GM21526 (cell line): ENCODE measurements at regions not wholly inside any gene's neighbourhood (a gene's known extent, or its start where the extent isn't known, plus 50 kb on each side); places are given as distances from the start of the nearest gene placed in this dataset.

ENCODE experiments used
- ATAC-seq: cut with Tn5 transposase; IDR thresholded peaks from one replicate; pipeline ENCODE4 v1.9.1; 2021; ENCODE audit warnings: moderate library complexity; ENCODE audit not compliant: unreplicated experiment, low FRiP score

DNA sequence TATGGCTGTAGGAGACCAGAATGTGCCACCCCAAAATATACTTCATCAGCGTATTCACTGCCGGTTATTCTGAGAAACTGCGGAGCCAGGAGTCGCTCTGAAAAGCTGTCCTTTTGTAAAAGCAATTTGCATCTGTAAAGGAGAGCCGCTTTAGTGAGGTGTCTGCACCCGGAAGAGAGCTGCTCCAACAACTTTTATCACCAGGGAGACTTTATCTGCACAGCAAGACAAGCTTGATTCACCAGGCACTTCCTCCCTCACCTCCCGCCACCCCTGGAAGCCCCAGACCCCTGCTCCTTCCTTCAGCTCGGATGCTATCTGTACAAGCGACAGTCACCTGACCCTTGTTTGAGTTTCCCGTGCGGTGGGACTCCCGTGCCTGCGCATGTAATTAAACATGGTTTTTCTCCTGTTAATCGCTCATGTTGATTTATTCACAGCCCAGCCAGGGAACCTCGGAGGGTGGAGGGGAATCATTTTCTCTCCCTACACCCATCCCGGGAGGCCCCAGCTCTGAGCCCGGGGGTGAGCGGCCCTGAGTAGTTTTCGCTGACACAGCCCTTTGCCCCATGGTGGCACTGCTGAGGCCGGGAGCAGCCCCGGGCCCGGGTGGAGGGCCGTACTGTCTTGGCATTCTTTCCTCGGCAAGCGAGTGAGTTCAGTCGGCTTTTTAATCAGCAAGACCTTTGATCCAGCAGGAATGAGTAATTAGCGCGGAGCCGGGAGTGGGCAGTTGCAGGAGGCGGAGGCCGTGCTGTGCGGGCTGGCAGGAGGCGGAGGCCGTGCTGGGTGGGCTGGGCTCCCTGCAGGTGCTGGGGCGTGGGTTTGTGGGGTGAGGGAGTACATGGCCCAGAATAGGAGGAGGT, 222.7 kb upstream of the CIBAR2 start:
- ATAC-seq: no peak

DNA sequence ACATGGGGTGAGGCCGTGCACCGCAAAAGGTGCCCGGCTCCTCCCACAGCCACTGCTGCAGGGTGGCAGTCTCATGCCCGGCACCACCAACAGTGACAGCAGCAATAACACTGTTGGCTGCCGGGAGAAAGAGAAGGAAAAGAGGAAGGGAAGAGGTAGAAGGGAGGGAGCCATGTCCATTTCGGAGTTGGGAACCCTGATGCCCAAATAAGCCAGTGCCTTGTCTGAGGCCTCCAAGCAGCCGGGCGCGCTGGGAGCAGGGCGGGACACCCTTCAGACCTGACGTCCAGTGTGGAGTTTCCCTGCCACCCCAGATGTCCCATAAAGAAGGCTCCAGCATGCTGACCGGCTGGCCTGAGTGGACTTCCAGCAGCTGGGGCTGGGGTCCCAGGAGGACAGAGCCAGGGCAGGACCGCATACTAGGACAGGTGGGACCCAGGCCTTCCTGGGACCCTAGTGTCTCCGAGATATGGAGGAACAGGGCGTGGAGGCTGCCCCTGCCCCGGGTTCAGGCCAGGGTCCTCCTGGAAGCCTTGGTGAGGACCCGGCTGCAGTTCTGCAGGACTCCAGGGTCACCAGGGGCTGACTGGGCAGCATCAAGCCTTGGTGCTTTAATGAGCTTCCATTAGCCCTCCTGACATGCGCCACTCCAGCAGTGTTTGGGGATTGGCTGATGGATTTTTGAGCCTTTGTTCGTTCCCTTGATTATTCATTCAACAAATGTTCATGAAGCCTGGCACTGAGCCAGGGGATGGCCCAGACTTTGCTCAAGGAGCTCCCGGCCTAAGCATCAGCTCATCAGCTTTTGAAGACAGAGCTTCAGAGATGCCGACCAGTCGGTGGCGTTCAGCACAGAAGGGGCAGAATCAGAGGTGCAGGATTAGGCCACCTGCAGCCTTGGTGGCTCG, 223.6 kb upstream of the CIBAR2 start:
- ATAC-seq: no peak

DNA sequence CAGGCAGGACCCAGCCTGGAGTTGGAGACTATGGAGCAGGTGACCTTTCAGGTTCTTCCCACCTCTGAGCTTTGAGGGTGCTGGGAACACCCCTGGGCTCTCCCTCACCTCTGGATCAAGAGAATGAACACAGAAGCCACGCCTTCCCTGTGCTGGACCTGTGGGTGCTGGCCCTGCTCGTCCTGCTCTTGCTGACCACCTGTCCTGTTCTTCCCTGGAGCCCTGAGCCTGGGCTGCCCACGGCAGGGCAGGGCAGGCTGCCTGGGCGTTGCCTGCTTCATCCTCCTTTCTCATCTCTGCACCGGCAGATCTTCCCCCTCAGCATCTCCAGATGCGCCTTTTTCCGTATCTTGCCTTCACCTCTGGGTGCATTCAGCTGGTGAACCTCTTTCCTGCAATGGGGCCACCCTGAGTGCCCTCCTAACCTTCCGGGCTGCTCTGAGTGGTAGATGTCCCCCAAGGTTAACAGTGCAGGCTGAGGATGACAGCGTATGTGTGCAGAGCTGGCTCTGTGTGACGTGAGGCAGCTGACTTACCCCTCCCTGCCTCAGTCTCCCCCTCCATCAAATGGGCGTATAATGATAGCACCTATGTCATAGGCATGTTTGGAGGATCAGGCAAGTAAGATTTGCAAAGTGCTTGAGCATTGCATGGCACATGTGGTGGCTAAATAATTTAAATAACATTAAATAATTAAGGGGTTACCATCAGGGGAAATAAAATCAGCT, 225.8 kb upstream of the CIBAR2 start:
- no peak for ATAC-seq

DNA sequence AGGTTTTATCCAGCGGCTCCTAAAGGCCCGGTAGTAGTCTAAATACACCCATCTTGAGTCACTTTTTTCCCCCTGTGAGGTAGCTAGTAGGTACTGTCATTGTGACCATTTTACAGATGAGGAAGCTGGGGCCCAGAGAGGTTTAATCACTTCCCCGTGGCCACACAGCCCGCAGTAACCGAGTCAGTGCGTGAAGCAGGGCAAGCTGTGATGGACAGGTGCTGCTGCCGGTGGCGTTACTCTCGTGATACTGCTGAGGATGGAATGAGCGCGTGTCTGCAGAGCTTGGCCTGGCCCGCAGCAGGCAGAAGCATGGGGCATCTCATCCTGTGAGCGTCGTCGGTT, 226.3 kb upstream of the CIBAR2 start:
- ATAC-seq: no peak

DNA sequence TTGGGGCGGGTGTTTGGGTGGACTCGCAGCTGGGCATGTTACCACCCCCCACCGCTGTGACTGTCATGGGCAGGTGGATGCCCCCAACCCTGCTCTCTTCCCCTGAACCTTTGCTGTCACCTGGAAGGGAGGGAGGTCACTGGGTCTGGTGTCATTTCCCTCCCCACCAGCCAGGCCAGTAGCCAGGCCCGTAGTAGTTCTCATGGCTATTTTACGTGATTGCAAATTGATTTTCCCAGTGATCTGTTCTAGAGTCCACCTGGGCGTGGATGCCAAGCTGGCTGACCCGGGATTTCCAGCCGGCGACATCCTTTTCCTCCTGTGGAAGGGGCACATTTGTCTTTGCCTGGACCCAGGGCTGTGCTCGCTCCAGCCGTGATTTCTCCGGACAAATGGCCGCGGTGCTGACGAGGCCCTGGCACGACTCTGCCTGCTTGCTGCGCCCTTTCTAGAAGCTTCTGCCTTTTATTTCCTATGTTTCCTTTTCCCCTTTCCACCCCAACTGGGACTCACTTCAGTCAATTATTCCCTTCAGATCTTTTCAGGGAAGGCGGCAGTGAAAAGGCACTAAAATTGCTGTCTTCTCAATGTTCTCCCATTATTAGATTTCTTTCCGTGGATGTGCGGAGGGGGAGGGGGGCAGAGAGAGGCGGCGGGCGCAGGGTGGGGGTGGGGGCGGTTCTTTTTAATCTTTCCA, 226.9 kb upstream of the CIBAR2 start:
- no peak for ATAC-seq

DNA sequence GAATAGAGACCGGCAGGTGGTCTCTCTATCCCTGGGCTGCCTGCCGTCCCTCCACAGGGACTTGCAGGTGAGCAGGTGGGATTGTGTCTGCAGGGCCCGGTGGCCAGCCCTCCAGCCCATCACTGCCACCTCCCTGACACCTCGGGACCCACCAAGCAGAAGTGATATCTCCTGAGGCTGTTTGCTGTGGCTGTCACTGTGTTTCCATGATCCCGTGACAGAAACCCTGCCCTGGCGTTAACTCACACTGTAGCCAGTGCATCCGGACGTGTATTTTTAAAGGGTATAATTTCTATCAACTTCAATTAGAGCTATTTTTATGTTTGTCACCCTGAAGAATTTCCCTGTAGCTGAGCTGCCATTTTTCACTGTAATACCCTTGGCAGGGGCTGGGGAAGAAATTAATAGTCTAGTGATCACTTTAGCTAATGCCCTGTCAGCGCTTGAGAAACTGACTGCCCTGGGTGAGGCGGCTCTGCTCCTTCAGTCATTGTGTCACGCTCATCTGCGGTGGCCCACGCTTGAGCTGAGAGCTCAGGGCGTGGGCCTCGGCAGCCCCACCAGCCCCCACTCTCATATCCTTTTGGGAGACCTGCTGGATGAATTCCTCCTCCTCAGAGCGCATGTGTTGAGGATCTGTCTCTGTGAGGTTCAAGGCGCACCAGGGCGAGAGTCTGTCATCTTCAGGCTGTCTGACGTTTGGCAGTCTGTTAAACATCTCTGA, 229.9 kb upstream of the CIBAR2 start:
- no peak for ATAC-seq

DNA sequence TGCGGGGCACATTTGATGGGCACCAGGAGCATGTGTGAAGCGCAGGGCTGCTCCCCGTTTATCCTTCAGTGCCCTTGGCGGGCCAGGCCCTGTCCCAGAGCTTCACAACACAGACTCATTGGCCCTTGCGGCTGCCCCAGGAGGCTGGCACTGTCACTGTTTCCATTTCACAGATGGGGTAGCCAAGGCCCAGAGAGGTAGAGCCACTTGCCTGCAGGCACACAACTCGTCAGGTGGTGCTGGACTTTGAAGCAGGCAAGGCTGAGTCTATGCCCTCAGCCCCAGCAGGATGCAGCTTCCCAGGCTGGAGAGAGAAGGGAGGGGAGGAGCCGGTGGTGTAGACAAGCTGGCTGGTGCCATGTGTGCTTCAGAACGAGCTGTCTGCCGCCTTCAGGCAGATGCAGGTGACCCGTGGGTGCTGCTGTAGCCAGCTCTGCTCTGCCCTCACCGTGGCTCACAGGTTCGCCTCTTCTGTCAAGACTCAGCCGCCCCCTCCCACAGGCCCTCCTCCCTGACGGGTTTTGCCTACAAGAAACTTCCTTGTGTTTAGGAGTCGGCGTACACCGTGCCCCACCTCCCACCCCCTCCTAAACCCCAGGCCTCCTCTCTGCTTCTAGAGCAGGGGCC, 232.3 kb upstream of the CIBAR2 start:
- ATAC-seq: no peak

DNA sequence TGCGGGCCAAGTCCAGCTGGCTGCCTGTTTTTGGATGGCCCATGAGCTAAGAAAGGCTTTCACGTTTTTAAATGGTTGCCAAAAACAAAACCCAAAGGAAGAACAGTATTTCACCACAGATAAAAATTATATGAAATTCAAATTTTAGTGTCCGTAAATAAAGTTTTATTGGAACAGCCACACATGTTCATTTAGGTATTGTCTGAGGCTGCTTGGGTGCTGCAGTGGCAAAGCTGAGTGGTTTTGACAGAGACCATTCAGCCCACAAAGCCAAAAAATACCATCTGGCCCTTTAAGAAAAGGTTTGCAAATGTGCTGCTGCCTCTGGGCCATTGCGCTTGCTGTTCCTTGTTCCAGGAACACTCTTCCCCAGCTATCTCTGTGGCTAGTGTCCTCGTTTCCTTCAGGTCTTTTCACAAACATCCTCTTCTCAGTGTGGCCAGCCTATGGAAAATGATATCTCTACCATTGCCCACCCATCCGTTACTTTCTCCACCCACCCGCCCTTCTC, 232.9 kb upstream of the CIBAR2 start:
- ATAC-seq: no peak

DNA sequence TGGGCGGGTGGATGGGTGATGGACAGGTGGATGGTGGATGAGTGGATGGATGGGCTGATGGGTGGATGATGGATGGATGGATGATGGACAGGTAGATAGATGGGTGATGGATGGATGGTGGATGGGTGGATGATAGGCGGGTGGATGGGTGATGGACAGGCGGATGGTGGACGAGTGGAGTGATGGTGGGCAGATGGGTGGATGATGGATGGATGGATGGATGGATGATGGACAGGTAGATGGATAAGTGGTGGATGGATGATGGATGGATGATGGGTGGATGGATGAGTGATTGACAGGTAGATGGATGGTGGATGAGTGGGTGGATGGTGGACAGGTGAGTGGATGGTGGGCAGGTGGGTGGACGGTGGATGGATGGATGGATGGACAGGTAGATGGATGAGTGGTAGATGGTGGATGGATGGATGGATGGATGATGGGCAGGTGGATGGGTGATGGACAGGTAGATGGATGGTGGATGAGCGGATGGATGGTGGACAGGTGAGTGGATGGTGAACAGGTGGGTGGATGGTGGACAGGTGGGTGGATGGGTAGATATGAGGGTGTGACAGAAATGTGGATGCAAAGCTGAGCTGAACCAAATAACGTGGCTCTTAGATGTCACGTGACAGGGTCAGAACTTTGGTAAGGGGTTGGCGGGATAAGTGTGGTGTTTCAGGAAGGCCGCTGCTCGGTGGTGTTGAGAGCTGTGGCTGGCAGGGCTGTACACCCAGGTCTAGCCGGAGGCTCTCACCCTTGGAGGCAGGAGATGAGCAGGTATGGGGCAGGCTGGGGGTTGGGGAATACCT, 234.3 kb upstream of the CIBAR2 start:
- no peak for ATAC-seq

DNA sequence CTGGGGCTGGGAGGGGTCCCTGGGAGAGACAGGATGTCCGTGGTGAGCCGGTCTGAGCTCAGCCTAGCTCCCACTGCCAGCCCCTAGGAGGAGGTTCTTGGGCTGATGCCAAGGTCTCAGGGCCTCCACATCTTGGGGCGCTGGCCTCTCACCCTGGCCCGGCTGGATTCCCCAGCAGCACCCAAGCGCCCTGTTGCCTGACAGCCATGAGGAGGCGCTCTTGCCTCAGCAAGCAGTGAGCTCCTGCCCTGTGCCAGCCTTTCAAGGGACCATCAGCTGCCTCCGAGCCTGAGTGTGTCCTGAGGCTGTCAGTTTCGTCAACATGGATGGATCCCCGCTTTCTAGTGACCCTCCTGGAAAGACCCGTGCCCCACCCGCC, 234.9 kb upstream of the CIBAR2 start:
- ATAC-seq: no peak

DNA sequence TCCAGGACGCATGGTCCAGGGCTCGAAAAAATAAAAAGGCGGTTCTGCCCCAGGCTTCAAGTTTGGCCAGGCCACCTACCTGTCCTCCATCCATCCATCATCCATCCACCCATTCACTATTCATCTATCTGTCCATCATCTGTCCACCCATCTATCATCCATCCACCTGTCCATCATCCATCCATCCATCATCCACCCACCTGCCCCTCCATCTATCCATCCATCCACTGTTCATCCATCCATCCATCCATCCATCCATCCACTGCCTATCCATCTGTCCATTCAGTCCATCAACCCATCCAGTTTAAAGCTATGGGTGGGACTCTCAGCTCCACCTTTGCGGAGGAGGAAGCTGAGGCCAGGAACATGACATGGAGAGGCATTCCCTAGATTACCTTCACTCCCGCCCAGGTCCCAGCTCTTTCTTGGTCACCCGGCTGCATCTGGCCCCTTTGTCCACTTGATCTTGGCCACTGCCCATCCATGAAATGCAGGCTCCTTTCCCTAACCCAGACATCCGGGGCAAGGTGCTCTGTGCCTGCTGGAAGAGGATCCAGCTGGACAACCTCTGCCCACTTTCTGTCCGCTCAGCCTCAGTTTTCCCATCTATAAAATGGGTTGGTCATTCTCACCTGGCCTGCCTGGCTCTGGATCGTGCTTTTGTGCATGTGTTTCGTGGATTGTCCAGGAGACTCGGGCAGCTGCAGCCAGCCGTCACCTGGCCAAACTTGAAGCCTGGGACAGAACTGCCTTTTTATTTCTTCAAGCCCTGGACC, 236.0 kb upstream of the CIBAR2 start:
- ATAC-seq: no peak

DNA sequence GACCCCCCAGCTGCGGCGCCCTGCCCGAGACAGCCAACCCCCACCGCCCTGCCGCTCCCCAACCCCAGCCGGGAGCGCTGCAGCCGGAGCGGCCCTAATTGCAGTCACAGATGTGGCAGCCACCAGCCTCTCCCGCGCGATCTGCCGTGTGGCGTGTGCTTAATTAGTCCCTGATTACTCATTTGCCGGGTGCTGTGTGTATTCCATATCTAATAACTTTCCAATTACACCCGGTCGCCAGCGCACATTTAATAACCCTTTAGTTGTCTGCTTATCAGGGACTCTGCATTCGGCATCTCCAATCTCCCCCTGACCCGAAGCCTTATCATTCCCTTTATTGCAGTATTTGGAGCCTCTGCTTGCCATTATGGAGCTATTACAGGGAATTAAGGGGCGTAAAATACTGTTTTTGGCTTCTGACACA, 236.7 kb upstream of the CIBAR2 start:
- no peak for ATAC-seq

DNA sequence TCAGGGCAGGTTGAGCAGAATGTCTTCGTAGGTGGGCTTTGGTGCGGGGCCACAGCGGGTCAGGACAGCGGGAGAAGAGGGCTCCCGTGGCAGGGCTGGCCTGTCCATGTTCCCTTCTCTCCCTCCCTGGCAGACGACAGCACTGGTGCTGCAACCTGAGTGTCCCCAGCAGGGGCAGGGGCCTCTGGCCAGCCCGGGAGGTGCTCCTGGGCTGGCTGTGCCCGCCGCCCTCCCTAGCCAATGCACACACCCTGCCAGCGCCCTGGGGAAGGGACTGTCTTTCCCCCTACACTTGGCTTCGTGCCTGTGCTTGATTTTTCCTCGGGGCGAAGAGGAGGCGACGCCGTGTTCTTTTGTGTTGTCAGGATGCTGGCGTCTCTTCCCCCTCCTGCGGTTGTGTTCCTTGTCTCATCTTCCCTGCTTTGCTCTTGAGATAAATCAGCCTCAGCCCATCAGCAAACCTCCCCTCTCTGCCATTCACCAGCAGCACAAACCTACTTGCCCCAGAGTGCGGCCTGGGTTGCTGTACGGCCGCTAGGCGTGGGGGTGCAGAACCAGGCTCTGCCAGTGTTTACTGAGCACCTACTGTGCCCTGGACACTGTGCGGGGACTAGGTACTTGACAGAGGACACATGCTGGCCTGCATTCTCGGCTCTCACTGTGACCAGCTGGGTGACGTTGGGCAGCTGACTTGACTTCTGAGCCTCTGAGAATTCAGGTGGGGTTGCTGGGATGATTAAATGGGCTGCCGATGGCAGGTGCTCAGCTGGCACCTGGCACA, 237.3 kb upstream of the CIBAR2 start:
- no peak for ATAC-seq

DNA sequence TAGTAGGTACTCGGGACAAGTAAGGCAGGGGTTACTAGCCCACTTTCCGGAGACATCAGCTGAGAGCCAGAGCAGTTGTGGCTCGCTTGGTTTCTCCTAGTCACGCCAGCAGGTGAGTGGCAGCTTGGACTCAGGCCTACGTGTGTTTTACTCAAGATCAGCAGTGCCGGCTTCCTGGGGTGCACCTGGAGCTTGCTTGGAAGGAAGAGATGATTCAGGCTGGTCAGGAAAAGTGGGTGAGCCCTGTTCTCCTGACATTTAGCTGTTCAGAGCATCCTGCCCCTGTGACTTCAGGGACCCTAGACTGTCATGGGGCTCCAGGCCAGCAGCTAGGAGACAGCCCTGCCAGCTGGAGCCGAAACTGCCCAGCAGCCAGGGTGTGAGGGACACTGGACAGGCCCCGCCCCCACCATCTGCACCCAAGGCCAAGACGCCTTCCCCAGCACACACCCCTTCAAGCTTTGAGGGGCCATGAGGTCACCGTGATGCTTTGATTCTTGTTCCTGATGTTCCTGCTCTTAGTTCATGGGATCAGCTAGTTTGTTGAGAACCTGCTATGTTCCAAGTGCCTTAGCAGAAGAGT, 238.0 kb upstream of the CIBAR2 start:
- no peak for ATAC-seq

DNA sequence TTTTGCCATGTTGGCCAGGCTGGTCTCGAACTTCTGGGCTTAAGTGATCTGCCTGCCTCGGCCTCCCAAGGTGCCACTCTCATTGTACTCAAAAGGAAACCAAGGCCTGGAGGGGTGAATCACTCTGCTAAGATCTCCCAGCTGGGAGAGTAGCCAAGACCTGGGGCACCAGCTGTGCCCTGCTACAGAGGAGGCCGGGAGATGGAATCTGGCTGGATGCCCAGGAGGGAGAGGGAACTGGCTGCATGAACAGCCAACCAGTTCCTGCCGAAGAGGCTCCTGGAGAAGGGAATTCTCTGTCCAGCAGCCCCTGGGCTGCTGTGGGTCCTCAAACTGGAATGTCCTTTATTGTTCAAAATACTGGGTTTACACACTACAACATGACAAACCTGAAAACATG, 238.7 kb upstream of the CIBAR2 start:
- no peak for ATAC-seq

DNA sequence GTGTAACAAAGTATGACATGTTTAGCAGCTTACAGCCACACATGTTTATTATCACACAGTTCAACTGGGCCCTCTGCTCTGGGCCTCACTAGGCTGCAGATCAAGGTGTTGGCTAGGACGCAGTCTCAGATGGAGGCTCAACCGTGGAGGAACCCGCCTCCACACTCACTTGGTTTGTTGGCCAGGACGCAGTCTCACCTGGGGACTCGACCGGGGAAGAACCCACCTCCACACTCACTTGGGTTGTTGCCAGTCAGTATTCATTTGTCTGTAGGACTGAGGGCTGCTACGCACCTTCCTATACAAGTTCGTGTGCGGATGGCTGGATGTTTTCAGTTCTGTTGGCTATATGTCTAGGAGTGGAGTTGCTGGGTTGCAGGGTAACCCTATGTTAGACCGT, 240.7 kb upstream of the CIBAR2 start:
- ATAC-seq: no peak
